Skeletal muscle cell (primary cell): ENCODE measurements at regions not wholly inside any gene's neighbourhood (a gene's known extent, or its start where the extent isn't known, plus 50 kb on each side); places are given as distances from the start of the nearest gene placed in this dataset.
"Not testable (repeated sequence)": the region's sequence is repeated elsewhere in the genome, so short reads cannot be mapped to it uniquely, and the experiment has no call there.

ENCODE experiments used
- DNase-seq: peaks from one replicate; pipeline ENCODE4 v3.0.0-alpha.2; 2010; ENCODE audit warnings: low read depth
- H3K4me3 ChIP-seq: 2 replicates; pipeline ENCODE4 v1.5.1; 2011; ENCODE audit warnings: low read depth, mild to moderate bottlenecking, control low read depth, low read length, moderate library complexity

DNA sequence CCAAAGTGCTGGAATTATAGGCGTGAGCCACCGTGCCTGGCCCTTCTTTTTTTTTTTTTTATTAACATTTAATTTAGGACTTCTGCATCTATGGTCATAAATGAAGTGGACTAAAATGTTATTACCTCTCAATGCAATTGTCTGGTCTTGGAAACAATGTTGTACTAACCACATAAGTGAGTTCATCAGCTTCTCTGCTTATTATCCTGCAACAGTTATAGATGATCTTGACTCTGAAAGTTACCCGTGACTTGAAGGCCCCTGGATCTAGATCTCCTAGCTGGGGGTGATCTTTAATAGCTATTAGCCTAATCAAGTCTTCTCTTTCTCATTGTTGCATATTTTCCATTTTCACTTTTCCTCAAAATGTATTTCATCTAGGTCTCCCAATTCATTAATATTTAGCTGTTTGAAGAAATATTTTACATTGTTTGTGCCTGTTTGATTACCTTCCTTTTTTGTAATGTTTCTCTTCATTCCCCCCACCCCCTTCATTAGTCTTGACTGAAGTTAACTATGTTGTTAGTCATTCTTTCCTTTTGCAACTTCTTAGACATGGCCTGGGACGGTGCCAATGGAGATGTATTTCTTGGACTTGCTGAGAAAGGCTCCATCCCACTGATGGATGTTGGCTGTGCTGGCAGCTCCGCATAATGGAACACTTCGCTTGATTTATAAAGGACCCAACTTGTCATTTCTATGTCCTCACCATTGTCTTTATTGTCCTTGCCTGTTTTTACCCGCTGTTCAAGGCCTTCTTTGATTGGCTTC, 141.6 kb upstream of the RIOK3 start:
- peak; percentile 87 for DNase-seq

DNA sequence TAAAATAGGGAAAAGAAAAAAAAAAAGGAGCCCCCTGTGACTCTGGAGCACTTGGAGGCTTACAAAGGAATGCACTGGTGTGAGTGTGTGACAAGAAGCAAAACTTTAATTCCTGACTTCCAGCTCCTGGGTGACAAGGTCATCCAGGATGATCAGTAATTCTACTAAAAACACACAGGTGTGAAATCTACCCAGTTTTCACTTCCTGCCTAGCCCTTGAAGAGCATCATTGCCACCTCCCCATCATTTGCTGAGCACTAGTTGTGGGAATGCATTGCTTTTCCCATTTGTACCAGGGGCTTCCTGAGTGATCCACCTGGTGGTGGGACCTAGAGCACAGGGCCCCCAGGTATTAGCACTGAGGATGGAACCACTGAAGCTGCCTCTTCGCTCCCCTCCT, 139.7 kb upstream of the RIOK3 start:
- DNase-seq: no peak

More for the DNA sequence above, 141.6 kb upstream of the RIOK3 start:
- H3K4me3 ChIP-seq: no peak overlapping the region

DNA sequence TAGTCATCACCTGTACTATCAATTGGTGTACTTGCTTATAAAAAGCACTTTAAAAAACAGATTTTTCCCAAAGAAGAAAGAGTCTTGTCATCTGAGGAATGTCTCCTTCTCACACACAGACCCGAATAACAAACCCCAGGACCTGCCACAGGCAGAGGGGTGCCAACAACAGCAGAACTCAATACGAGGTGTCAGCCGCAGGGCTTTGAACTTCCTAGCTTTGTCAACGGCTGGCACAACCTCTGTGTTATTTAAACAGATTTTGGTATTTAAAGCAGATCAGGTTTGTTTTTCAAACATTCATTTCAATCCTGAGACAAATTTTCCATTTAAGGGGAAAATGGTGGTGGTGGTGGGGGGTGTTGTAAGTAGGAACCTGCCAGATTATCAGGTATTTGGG, 138.4 kb upstream of the RIOK3 start:
- no peak for DNase-seq
- H3K4me3 ChIP-seq: no peak overlapping the region

More for the DNA sequence above, 139.7 kb upstream of the RIOK3 start:
- H3K4me3 ChIP-seq: no peak overlapping the region

DNA sequence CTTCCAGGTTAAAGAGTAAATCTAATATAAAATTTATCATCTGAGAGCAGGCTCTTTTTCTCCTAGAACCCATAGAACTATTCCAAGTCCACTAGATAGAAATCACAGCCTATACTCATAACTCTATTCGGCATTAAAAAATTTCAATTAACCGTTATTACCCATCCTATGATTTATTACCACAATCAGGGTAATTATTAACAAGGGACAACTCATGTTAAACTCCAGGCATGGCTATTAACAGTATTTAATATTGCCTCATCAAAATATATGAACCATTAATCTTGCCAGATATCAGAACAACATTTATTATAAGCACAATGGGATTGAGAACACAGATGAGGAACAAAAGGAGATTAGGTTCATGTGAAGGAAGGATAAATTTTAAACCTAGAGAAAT, 136.8 kb upstream of the RIOK3 start:
- DNase-seq: no peak

DNA sequence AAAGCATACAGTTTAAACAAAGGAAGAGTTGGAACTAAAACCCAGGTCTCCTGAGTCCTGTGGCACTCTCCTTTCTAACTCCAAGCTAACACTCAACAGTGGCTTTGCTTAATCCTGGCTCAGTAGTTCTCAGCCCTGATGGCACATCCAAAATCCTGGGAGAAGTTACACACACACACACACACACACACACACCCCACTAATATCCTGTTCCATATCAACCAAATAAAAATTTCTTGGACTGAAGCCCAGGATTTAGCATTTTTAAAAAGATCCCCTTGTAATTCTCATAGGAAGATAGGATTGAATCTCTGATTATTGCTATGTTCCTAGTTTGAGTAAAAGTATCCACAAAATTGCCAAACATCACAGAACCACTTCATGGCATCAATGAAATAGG, 136.1 kb upstream of the RIOK3 start:
- DNase-seq: no peak
- H3K4me3 ChIP-seq: no peak overlapping the region

More for the DNA sequence above, 136.8 kb upstream of the RIOK3 start:
- no peak overlapping the region for H3K4me3 ChIP-seq

DNA sequence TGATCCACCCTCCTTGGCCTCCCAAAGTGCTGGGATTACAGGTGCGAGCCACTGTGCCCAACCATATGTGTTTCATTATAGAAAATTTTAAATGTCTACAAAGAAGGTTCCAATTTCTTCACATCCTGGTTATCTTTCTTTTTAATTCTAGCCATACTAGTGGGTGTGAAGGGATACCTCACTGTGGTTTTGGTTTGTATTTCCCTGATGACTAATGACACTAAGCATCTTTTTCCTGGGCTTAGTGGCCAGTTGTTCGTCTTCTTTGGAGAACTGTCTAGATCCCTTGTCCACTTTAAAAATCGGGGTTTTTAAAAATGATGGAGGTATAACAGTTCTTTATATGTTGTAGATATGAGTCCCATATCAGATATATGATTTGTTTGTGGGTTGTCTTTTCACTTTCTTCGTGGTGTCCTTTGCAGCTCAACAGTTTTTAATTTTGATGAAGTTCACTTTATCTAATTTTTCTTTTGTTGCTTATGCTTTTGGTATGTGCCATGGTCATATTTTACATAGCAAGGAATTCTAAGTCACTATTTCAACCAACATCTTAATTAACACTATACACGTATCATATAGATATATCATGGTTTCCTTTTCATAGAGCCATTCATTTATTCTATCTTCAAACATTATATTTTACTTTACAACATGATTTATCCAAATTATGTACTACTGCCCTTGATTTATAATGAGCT, 135.0 kb upstream of the RIOK3 start:
- no peak for DNase-seq

DNA sequence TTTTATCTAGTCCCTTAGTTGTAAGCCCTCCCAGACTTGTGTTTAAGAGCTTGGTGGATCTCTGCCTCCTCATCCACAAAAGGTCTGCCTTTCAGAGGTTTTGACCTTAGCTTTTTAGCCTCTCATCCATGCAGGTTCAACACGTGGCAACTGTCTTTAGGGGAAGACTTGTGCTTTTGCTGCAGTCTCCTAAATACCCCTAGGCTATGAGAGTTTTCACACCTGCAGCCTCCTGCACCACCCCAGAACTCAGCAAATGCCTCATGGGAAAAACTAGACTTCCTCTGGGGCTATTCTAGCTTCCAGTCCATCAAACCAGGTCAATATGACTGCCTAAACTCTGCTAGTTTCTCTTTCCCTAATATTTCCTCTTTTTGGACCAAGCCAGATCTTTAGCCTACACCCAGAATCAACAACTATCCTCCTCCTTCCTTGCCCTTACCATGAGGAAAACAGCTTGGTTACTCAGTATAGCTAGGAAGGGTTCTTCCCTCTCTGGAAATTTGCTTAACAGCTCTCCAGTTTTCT, 132.3 kb upstream of the RIOK3 start:
- H3K4me3 ChIP-seq: no peak overlapping the region
- no peak for DNase-seq

More for the DNA sequence above, 135.0 kb upstream of the RIOK3 start:
- no peak overlapping the region for H3K4me3 ChIP-seq

DNA sequence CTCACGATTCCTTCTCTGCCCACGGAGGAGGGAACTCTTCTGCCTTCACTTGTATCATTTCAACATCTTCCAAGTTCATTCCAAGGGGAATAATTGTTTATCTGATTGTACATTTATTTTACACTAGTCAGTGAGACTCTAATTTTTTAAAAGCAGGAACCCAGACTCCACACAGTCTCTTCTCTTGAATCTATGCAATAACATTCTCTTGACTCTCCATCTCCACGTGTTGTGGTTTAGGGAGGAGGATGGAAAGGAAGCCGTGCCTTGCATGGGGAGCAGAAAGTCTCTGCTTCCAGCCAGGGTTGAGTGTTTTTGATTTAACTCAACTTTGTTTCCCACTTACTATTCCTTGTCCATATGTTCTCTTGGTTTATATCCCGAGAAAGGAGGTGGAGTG, 131.1 kb upstream of the RIOK3 start:
- no peak overlapping the region for H3K4me3 ChIP-seq
- DNase-seq: no peak

DNA sequence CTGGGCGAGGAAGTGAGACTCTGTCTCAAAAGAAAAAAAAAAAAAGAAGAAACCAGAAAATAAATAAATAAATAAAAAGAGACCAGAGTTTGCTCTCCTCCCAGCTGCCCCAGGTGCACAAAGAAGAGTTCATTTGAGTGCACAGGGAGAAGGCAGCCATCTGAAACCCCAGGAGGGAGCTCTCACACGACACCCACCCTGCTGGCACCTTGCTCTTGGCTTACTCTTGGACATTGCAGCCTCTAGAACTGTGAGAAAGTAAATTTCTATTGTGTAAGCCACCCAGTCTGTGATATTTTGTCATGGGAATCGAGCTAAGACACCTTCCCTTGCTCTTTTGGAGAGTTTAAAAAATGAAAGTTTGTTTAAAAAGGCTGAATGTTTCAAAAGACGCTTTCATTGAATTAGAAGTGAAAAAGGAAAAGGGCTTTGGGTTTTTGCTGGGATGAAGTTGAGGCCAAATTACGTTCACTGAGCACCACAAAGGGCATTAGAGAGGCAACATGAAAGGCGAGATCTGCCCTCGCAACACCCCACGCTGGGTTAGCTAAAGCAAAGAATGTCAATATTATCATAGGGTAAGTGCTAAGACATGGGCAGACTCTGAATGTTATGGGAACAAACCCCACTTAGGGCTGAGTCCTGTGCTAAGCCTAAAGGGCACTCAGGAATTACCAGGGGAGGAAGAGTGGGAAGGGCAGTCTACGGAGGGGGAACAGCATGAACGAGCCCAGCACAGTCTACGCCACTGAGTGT, 128.9 kb upstream of the RIOK3 start:
- DNase-seq: no peak
- H3K4me3 ChIP-seq: no peak overlapping the region

DNA sequence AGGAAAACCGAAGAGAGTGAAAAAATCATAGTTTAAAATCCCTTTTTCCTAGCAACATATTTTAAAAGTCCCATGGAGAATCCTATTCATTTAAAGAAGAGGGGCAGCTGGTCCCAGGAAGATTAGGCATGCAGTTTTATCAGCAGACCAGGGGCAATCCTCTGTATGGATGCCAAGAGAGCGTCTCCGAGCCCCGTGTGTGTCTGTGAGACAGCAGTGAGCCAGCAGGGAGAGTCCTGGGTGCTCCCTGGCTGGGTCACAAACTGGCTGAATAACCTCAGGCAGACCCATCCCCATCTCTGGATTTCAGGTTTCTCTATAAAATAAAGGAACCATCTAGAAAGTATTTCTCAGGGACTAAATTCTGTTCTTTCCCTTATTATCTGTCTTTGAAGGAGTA, 128.2 kb upstream of the RIOK3 start:
- no peak for DNase-seq
- H3K4me3 ChIP-seq: no peak overlapping the region

DNA sequence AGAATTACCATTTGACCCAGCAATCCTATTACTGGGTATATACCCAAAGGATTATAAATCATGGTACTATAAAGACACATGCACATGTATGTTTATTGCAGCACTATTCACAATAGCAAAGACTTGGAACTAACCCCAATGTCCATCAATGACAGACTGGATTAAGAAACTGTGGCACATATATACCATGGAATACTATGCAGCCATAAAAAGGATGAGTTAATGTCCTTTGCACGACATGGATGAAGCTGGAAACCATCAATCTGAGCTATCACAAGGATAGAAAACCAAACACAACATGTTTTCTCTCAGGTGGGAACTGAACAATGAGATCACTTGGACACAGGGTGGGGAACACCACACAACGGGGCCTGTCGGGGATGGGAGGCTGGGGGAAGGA, 123.4 kb upstream of the RIOK3 start:
- not testable (repeated sequence) for DNase-seq, H3K4me3 ChIP-seq

DNA sequence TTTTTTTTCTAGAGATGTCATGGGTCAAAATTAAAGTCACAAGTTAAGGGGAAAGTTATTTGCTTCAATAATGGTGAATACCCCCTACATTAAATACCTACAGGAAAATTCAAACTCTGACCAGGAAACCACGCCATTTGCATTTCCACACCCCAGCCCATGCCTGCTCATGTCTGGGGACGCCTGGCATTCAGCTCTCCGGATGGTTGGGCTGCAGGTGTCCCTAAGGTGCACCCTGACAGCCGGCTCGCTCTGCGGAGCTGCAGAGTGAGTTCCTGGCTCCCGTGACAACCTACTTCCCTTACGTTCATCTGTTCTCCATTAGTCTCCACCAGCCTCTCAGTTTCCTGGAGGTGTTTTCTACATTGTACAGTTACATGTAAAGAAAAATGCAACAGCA, 122.7 kb upstream of the RIOK3 start:
- DNase-seq: no peak
- no peak overlapping the region for H3K4me3 ChIP-seq

DNA sequence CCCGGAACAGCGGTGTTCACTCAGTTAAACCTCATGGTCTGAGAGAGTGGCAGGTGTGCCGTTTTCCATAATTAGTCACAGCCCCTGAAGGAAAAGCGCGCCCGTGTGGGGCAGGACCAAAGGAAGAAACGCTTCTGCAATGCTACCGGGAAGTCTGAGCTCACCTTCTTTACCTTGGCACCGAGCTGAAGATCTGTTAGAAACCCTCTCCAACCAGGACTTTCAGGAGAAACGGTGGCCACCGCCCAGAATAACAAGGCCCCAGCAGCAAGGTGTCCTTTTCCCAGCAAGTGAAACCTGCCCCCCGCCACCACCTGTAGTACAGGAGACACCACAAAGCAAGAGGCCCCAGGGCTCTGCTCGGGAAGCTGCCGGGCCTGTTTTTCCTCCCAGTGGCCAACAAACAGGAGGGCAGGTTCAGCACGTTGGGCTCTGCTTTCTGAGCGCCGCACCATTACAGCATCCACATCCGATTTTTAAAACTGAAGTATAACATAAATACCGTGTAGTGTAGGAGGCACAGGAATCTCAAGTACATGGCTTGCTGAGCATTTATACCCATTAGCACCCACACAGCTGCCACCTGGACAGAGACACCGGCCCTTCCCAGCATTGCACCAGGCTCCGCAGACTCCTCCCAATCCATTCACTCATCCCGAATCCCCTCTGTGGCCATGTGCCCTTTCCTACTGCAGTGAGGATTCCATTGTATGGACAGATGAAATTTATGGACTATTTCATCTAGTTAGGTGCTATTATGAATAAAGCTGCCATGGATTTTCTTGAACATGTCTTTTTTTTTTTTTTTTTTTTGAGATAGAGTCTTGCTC, 121.8 kb upstream of the RIOK3 start:
- no peak for DNase-seq
- H3K4me3 ChIP-seq: no peak overlapping the region

DNA sequence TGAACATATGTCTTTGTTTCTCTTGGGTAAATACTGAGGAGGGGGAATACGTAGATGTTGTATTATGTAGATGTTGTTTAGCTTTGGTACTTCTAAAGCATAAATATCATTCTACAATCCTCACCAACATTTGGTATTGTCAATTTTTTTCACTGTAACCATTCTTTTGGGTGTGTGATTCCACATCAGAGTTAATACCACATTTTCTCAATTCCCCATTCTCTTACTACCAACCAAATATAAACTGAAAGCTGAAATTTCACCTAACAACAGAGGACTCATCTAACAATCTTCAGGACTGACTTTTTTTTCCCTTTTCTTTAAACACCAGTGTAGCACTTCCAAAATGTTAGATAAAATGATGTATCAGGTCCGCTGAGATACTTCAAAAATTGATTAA, 120.7 kb upstream of the RIOK3 start:
- no peak for DNase-seq
- H3K4me3 ChIP-seq: no peak overlapping the region

DNA sequence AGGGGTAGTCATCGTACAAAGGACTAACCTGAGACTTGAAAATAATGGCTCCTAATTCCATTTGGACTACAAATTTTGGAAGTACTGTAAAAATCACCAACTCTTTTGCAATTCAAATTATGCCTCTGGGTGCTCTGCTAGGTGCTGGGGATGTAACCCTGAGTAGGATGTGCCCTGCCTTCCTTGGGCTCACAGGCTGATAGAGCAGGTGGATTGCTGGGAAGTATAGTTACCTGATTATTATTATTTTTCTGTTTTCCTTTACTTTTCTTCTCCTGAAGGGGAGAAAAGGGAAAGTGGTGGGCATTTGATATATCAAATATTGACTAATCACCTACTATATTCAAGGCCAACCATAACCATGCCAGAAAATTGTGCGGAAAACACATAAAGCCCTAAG, 119.3 kb upstream of the RIOK3 start:
- no peak overlapping the region for H3K4me3 ChIP-seq
- no peak for DNase-seq

DNA sequence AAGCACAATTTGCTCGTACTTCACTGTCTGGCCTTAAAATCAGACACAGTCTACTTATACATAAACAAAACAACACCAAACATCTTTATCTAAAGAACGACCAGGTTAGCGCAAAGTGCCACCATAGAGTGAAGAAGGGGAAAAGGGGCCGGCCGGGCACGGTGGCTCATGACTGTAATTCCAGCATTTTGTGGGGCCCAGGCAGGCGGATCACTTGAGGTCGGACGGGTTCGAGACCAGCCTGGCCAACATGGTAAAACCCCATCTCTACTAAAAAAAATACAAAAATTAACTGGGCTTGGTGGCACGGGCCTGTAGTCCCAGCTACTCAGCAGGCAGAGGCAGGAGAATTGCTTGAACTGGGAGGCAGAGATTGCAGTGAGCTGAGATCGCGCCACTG, 118.5 kb upstream of the RIOK3 start:
- DNase-seq: no peak
- no peak overlapping the region for H3K4me3 ChIP-seq

DNA sequence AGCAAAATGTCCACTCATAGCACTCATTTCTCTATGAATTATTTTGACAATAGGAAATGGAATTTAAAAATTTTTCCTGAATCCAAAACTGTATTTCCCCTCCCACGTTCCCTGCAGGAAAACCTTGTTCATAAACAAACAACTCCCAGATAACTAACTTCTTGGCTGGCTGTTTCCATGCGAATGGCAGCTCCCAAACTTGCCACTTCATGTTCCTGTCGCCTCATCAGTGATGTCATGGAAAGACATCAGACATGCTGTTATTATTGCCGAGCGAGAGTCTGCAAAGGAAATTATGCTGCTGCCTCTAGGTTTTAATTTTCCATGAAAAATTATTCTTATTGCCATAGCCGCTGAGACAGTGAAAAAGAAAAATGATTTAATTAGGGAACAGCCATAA, 117.0 kb upstream of the RIOK3 start:
- H3K4me3 ChIP-seq: no peak overlapping the region
- no peak for DNase-seq

DNA sequence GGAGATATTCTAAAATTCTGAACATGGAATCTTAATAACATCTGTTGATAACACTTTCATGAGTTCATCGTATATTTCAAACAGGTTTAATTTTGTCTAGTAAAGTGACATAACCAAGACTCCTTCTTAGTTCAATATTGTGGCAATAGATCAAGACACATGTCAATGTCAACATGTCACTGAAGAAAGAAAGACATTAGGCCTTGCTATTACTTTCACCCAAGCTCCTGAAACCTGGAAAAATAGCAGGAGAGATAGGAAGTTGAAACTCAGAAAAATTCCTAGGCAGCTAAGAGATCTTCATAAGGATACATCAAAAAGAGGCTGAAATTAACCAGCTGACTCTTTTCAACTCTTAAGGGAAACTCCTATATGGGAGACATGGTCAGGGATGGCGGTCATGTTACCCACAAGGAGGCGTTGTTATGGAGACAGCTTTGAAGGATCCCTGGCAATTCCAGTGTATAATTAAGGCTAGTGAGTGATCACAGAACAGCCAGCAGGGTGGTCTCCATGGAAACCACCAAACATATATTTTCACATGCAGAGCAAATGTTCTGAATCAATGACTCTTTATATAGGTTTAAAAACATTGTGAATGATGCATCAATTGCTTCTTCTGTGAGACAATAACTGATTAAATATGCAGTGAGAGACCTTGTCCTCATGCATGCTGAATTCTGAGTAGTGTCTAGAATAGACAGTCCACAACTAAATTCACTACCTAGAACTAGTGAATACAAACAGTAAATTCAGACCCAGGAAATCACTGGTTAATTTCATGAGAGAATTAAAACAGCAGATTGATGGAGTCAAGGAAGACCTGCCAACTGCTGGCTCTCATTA, 115.3 kb upstream of the RIOK3 start:
- H3K4me3 ChIP-seq: no peak overlapping the region
- DNase-seq: no peak

DNA sequence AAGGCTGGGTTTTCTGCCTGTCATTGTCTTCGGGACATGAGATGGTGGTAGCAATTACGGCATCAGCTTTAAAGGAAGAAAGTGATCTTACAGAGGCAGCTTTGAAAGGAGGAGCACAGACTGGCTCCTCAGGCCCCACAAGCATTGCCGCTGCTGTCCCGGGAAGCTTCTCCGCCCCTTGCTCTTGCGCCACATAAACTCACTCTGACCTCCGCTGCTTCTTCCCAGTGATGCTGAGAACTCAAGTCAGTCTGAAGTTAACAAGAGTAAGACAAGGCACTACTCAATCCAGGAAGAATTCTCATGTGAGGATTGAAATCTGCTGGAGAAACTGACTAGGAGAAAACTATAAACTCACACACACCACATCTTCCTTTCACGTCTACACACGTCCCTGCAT, 112.4 kb upstream of the RIOK3 start:
- no peak overlapping the region for H3K4me3 ChIP-seq
- no peak for DNase-seq
